RWPE2 (cell line): ENCODE measurements at regions not wholly inside any gene's neighbourhood (a gene's known extent, or its start where the extent isn't known, plus 50 kb on each side); places are given as distances from the start of the nearest gene placed in this dataset.

Experiments
- ATAC-seq: fragments of 200-7000 bp; cut with Tn5 transposase; 3 replicates; pipeline ENCODE4 v1.9.1; 2021; ENCODE audit warnings: low read depth
- DNase-seq: peaks from one replicate; pipeline ENCODE4 v3.0.0-alpha.2; 2020; ENCODE audit warnings: low spot score
- H3K27ac ChIP-seq: fragments of 450-650 bp; 2 replicates; pipeline ENCODE4 v1.5.1; 2017; ENCODE audit warnings: mild to moderate bottlenecking; ENCODE audit not compliant: poor library complexity, severe bottlenecking
- H3K27me3 ChIP-seq: fragments of 250-450 bp; sonication (Bioruptor Pico); 2 replicates; pipeline ENCODE4 v1.5.1; 2021; ENCODE audit warnings: mild to moderate bottlenecking, moderate library complexity; ENCODE audit not compliant: insufficient read depth, poor library complexity, severe bottlenecking
- H3K36me3 ChIP-seq: fragments of 250-450 bp; sonication (Bioruptor Pico); 2 replicates; pipeline ENCODE4 v1.5.1; 2020; ENCODE audit warnings: low read depth, mild to moderate bottlenecking, moderate library complexity
- H3K4me1 ChIP-seq: fragments of 250-450 bp; sonication (Bioruptor Pico); 2 replicates; pipeline ENCODE4 v1.5.1; 2021; ENCODE audit warnings: mild to moderate bottlenecking, moderate library complexity; ENCODE audit not compliant: insufficient read depth, poor library complexity, severe bottlenecking
- H3K4me3 ChIP-seq: fragments of 250-450 bp; sonication (Bioruptor Pico); 2 replicates; pipeline ENCODE4 v1.5.1; 2021; ENCODE audit warnings: mild to moderate bottlenecking, moderate library complexity; ENCODE audit not compliant: severe bottlenecking
- H3K9me3 ChIP-seq: fragments of 250-450 bp; sonication (Bioruptor Pico); 2 replicates; pipeline ENCODE4 v1.5.1; 2021; ENCODE audit warnings: mild to moderate bottlenecking, moderate library complexity; ENCODE audit not compliant: severe bottlenecking
- CTCF ChIP-seq: fragments of 450-650 bp; IDR thresholded peaks from one replicate; pipeline ENCODE4 v1.5.1; 2017; ENCODE audit warnings: mild to moderate bottlenecking, moderate library complexity; ENCODE audit not compliant: poor library complexity, severe bottlenecking

GRCh38 chr9:74322661-74323314 lies 174.3 kb upstream of the RORB start:
- no peak for TF ChIP-seq CTCF
- Histone ChIP-seq H3K27me3 (no peaks in the 10 kb centered on the region), H3K36me3 (no peaks in the 10 kb centered on the region), H3K27ac (no peak overlapping the region), H3K4me1 (no peaks in the 10 kb centered on the region), H3K9me3 (no peaks in the 10 kb centered on the region), H3K4me3 (no peak overlapping the region)
- DNase-seq, result no peak
- no peak for ATAC-seq

- no peak overlapping the region for H3K27ac ChIP-seq
- no peak overlapping the region for H3K4me3 ChIP-seq
- H3K27me3 ChIP-seq, result no peaks in the 10 kb centered on the region
- ATAC-seq (no peak), DNase-seq (no peak)
- no peaks in the 10 kb centered on the region for H3K36me3 ChIP-seq
- no peaks in the 10 kb centered on the region for H3K9me3 ChIP-seq
- TF ChIP-seq CTCF, result no peak
- no peaks in the 10 kb centered on the region for H3K4me1 ChIP-seq
Measured at GRCh38 chr9:74330487-74331214, 166.5 kb upstream of the RORB start.

GRCh38 chr9:74331607-74332006 lies 165.5 kb upstream of the RORB start:
- no peak for ATAC-seq
- Histone ChIP-seq H3K4me1 (no peaks in the 10 kb centered on the region), H3K9me3 (no peaks in the 10 kb centered on the region), H3K4me3 (no peak overlapping the region), H3K36me3 (no peaks in the 10 kb centered on the region), H3K27me3 (no peaks in the 10 kb centered on the region), H3K27ac (no peak overlapping the region)
- DNase-seq, result no peak
- no peak for TF ChIP-seq CTCF

GRCh38 chr9:74333384-74334032 lies 163.6 kb upstream of the RORB start:
- Histone ChIP-seq H3K4me1 (no peaks in the 10 kb centered on the region), H3K4me3 (no peak overlapping the region), H3K36me3 (no peaks in the 10 kb centered on the region), H3K27me3 (no peaks in the 10 kb centered on the region), H3K9me3 (no peaks in the 10 kb centered on the region), H3K27ac (no peak overlapping the region)
- no peak for TF ChIP-seq CTCF
- ATAC-seq (no peak), DNase-seq (no peak)

GRCh38 chr9:74334271-74334670 lies 162.9 kb upstream of the RORB start:
- no peak for TF ChIP-seq CTCF
- Histone ChIP-seq H3K36me3 (no peaks in the 10 kb centered on the region), H3K27me3 (no peaks in the 10 kb centered on the region), H3K9me3 (no peaks in the 10 kb centered on the region), H3K27ac (no peak overlapping the region), H3K4me3 (no peak overlapping the region), H3K4me1 (no peaks in the 10 kb centered on the region)
- DNase-seq (no peak), ATAC-seq (no peak)
